T-helper 1 cell treated with Interleukin-12 subunit alpha and Interleukin-12 subunit beta and Interleukin-4 antibody, amounts not matched to agents 30 ng/mL and 1 ng/mL, for 36 hours (primary cell): ENCODE measurements at regions not wholly inside any gene's neighbourhood (a gene's known extent, or its start where the extent isn't known, plus 50 kb on each side); places are given as distances from the start of the nearest gene placed in this dataset.
"Not testable (repeated sequence)": the region's sequence is repeated elsewhere in the genome, so short reads cannot be mapped to it uniquely, and the experiment has no call there.

ENCODE experiments used
- intact Hi-C: fragments of 100-400 bp; cut with micrococcal nuclease; formaldehyde crosslinking; loops from one replicate; pipeline ENCODE4 v1.15.1; 2024

DNA sequence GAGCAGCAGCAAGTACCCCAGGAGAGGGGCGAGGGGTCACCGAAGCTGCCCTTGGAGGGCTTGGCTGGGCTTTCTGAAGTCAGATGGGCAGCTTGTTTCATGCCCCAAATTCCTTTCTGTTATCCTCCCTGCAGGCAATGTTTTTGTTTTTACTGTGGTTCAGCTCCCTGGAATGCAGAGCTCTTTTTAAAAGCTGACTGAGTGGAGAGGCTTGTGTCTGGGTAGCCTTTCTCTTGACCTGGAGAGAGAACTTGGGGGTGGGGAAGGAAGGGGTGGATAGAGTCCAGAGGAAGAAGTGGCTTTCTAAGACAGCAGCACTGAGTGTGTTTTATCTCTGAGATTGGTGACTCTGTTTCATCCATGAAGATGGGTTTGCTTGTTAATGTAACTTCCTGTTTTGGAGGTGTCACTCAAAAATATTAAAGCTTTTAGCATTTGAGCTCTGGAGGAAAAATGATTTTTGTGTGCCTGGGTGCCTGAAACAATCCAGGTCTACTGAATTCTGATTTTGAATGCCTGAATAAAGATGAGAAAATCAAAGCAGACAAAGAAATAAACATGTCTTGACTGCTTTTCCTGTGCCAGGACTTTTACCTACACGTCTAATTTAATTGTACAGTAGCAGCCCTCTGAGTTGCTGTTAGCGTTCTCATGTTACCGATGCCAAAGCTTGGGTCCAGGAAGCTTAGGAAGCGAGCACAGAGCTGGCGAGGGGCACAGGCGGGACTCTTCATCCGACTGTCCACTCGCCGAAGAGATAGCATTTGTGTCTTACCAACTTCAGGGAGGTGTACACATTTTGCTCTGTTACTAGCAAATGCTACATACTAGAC, 78.2 kb upstream of the EEF1E1 start:
- intact Hi-C loops = no loop called here

DNA sequence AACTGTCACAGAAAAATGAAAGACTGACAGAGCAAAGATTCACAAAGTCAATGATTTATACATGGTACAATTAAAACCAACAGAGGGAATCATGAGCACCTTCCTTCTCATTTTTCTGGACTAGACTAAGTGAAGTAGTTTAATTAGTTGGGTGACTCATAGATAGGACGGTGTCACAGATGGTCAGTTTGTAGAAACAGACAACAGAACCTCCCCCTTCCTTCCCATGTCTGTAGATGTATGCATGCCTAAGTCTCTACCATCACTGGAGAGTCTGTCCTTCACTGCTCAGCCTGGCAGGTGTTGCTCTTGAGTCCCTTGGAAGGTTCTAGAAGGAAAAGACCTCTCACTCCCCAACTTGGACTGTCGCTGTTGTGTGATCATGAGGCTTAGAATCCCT, 75.4 kb upstream of the EEF1E1 start:
- intact Hi-C loops = no loop called here

GRCh38 chr6:8175046-8175777, 72.9 kb upstream of the EEF1E1 start:
- intact Hi-C loops = no loop called here

GRCh38 chr6:8174571-8174970, 72.2 kb upstream of the EEF1E1 start:
- intact Hi-C loops = no loop called here

DNA sequence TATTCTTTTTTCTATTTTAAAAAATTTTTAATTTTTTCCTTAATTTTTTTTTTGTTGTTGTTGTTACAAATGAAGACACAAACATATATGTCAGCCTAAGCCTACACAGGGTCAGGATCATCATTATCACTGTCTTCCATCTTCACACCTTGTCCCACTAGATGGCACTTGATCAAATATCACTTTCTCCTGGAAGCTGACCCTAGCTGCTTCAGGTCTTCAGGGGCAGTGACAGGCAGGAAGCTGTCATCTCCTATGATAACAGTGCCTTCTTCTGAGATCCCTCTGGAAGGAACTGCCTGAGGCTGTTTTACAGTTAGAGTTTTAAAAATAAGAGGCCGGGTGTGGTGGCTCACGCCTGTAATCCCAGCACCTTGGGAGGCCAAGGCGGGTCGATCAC, 70.2 kb upstream of the EEF1E1 start:
- intact Hi-C loops = no loop called here

GRCh38 chr6:8170754-8171153, 68.4 kb upstream of the EEF1E1 start:
- intact Hi-C loops = no loop called here

GRCh38 chr6:8170245-8170644, 67.9 kb upstream of the EEF1E1 start:
- intact Hi-C loops = no loop called here

GRCh38 chr6:8166156-8166555, 63.8 kb upstream of the EEF1E1 start:
- intact Hi-C loops = no loop called here

GRCh38 chr6:8165008-8165407, 62.7 kb upstream of the EEF1E1 start:
- intact Hi-C loops = not testable (repeated sequence)

DNA sequence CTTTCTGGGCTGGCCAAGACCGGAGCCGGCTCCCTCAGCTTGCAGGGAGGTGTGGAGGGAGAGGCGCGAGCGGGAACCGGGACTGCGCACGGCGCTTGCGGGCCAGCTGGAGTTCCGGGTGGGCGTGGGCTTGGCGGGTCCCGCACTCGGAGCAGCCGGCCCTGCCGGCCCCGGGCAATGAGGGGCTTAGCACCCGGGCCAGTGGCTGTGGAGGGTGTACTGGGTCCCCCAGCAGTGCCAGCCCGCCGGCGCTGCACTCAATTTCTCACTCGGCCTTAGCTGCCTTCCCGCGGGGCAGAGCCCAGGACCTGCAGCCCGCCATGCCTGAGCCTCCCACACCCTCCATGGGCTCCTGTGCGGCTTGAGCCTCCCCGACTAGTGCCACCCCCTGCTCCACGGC, 61.9 kb upstream of the EEF1E1 start:
- intact Hi-C loops = not testable (repeated sequence)

- intact Hi-C loops = no loop called here
Observed at GRCh38 chr6:8159966-8160365, 57.6 kb upstream of the EEF1E1 start.

GRCh38 chr6:8157839-8158238, 55.5 kb upstream of the EEF1E1 start:
- intact Hi-C loops = no loop called here

GRCh38 chr6:8155259-8156012, 53.1 kb upstream of the EEF1E1 start:
- intact Hi-C loops = no loop called here
